OCI-LY3 (cell line): ENCODE measurements at regions not wholly inside any gene's neighbourhood (a gene's known extent, or its start where the extent isn't known, plus 50 kb on each side); places are given as distances from the start of the nearest gene placed in this dataset.

Experiments
- H2AFZ ChIP-seq: fragments of 200-600, 300-600 bp; shearing (Covaris generic); 2 replicates; pipeline ENCODE4 v1.6.0; 2014; ENCODE audit warnings: antibody characterized with exemption, low read depth, low read length
- H3K27ac ChIP-seq: fragments of 200-600, 300-600 bp; sonication (generic); 2 replicates; pipeline ENCODE4 v1.5.1; 2014; ENCODE audit warnings: mild to moderate bottlenecking, low read length, moderate library complexity, mixed read lengths
- H3K27me3 ChIP-seq: fragments of 200-600, 300-600 bp; sonication (generic); 2 replicates; pipeline ENCODE4 v1.6.1; 2014; ENCODE audit warnings: low read depth, low read length, mixed read lengths
- H3K36me3 ChIP-seq: fragments of 200-600, 300-600 bp; sonication (generic); replicated peaks from 2 replicates; pipeline ENCODE3; 2014; ENCODE audit warnings: low read depth, low read length, mixed read lengths
- H3K4me1 ChIP-seq: fragments of 300-600, 200-600 bp; sonication (generic); 2 replicates; pipeline ENCODE4 v1.6.1; 2014; ENCODE audit warnings: low read length, mixed read lengths
- H3K4me2 ChIP-seq: fragments of 200-600, 300-600 bp; sonication (generic); 2 replicates; pipeline ENCODE4 v1.6.1; 2014; ENCODE audit warnings: low read length, mixed read lengths
- H3K4me3 ChIP-seq: fragments of 300-600, 200-600 bp; sonication (generic); 2 replicates; pipeline ENCODE4 v1.5.1; 2014; ENCODE audit warnings: antibody characterized with exemption, mild to moderate bottlenecking, low read length, moderate library complexity
- H3K79me2 ChIP-seq: fragments of 300-600, 200-600 bp; shearing (Covaris generic); 2 replicates; pipeline ENCODE4 v1.6.1; 2014; ENCODE audit warnings: mild to moderate bottlenecking, low read length, mixed read lengths
- H3K9ac ChIP-seq: fragments of 300-600, 200-600 bp; shearing (Covaris generic); 2 replicates; pipeline ENCODE4 v1.6.0; 2014; ENCODE audit warnings: mild to moderate bottlenecking, low read length, moderate library complexity
- H3K9me3 ChIP-seq: fragments of 200-600, 300-600 bp; shearing (Covaris generic); 2 replicates; pipeline ENCODE4 v1.6.1; 2014; ENCODE audit warnings: low read length, mixed read lengths; ENCODE audit not compliant: insufficient read depth
- H4K20me1 ChIP-seq: fragments of 200-600, 300-600 bp; sonication (generic); 2 replicates; pipeline ENCODE4 v1.6.1; 2016; ENCODE audit warnings: low read length, mixed read lengths; ENCODE audit not compliant: insufficient read depth
- EZH2phosphoT487 ChIP-seq: fragments of 200-600 bp; shearing (Covaris generic); IDR thresholded peaks from 2 replicates; pipeline ENCODE4 v1.6.1; 2018; ENCODE audit warnings: antibody characterized with exemption, mixed run types, low read depth
- TF ChIP-seq, protein P1 (sequence below): fragments of 200-600, 300-600 bp; sonication (generic); IDR thresholded peaks from 2 replicates; pipeline ENCODE4 v1.5.1; 2014; ENCODE audit warnings: antibody characterized with exemption, low read length, low read depth

DNA sequence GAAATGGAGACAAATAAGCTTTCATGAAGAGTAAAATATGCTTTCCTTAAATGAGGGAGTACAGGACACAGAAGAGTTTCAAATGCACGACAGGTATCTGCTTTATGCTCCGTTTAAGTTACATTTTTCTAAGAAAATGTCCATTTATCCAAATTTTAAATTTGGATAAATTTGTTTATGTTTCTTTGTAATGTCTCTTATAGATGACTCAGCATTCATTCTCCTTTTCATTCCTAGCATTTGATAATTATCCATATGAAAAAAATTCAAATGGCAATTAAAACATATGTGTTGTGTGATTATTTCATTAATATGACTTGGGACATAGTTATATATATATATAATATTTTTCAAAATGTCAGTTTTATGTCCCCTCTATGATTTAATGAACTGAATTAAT lies 1449.3 kb downstream of the SLITRK1 start:
- TF ChIP-seq EZH2phosphoT487, result no peak
- TF ChIP-seq, protein P1, sequence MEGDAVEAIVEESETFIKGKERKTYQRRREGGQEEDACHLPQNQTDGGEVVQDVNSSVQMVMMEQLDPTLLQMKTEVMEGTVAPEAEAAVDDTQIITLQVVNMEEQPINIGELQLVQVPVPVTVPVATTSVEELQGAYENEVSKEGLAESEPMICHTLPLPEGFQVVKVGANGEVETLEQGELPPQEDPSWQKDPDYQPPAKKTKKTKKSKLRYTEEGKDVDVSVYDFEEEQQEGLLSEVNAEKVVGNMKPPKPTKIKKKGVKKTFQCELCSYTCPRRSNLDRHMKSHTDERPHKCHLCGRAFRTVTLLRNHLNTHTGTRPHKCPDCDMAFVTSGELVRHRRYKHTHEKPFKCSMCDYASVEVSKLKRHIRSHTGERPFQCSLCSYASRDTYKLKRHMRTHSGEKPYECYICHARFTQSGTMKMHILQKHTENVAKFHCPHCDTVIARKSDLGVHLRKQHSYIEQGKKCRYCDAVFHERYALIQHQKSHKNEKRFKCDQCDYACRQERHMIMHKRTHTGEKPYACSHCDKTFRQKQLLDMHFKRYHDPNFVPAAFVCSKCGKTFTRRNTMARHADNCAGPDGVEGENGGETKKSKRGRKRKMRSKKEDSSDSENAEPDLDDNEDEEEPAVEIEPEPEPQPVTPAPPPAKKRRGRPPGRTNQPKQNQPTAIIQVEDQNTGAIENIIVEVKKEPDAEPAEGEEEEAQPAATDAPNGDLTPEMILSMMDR, result no peak
- Histone ChIP-seq H3K9ac (no peak overlapping the region), H3K4me1 (peaks cover 8% of the 10 kb centered on the region), H3K79me2 (no peaks in the 10 kb centered on the region), H3K4me2 (no peak overlapping the region), H4K20me1 (no peaks in the 10 kb centered on the region), H3K27me3 (no peaks in the 10 kb centered on the region), H3K4me3 (no peak overlapping the region), H3K36me3 (peaks cover 1% of the 10 kb centered on the region), H2AFZ (no peak overlapping the region), H3K27ac (no peak overlapping the region), H3K9me3 (peaks cover 2% of the 10 kb centered on the region; the same call in 1 of the 2 replicates)

GRCh38 chr13:82412749-82413148 lies 1469.5 kb downstream of the SLITRK1 start:
- Histone ChIP-seq H3K4me1 (no peaks in the 10 kb centered on the region), H3K27ac (no peak overlapping the region), H3K4me2 (no peak overlapping the region), H3K4me3 (no peak overlapping the region), H3K9me3 (no peaks in the 10 kb centered on the region), H4K20me1 (no peaks in the 10 kb centered on the region), H3K27me3 (no peaks in the 10 kb centered on the region), H3K9ac (no peak overlapping the region), H3K79me2 (no peaks in the 10 kb centered on the region), H2AFZ (no peak overlapping the region), H3K36me3 (no peaks in the 10 kb centered on the region)
- TF ChIP-seq EZH2phosphoT487, result no peak
- TF ChIP-seq, protein P1, result no peak

DNA sequence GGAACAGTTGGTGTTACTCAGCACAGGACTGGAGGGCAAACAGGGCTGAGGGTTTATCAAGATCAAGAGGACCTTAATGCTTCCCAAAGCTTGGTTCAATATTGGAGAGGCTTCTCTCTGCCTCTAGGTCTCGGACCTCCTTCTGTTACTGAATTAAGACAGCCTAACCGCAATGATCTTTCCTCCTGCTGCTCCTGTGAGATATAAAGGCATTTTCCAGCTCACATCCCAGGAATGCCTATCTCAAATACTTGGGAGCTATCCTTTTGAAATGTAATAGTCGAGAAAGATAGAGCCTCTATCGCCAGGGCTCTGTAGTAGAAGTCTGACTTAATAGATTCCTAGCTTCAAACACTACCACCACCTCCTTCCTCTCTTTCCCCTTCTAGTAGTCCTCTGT lies 1475.0 kb downstream of the SLITRK1 start:
- Histone ChIP-seq H3K4me2 (no peak overlapping the region), H2AFZ (no peak overlapping the region), H3K27ac (no peak overlapping the region), H3K4me3 (no peak overlapping the region), H3K27me3 (no peaks in the 10 kb centered on the region), H4K20me1 (no peaks in the 10 kb centered on the region), H3K4me1 (no peaks in the 10 kb centered on the region), H3K36me3 (no peaks in the 10 kb centered on the region), H3K9me3 (0 out of 2 replicates have a peak, but pooled peaks cover 5% of the 10 kb centered on the region), H3K9ac (no peak overlapping the region), H3K79me2 (no peaks in the 10 kb centered on the region)
- TF ChIP-seq, protein P1, result no peak
- no peak for TF ChIP-seq EZH2phosphoT487

GRCh38 chr13:82374719-82375118 lies 1507.6 kb downstream of the SLITRK1 start:
- no peaks in the 10 kb centered on the region for H3K9me3 ChIP-seq
- H3K36me3 ChIP-seq, result no peaks in the 10 kb centered on the region
- H3K4me1 ChIP-seq, result no peaks in the 10 kb centered on the region
- no peak overlapping the region for H3K27ac ChIP-seq
- H4K20me1 ChIP-seq, result no peaks in the 10 kb centered on the region
- H3K4me3 ChIP-seq, result no peak overlapping the region
- TF ChIP-seq EZH2phosphoT487, result no peak
- H3K9ac ChIP-seq, result no peak overlapping the region
- H3K27me3 ChIP-seq, result no peaks in the 10 kb centered on the region
- H3K79me2 ChIP-seq, result no peaks in the 10 kb centered on the region
- no peak overlapping the region for H2AFZ ChIP-seq
- no peak overlapping the region for H3K4me2 ChIP-seq

DNA sequence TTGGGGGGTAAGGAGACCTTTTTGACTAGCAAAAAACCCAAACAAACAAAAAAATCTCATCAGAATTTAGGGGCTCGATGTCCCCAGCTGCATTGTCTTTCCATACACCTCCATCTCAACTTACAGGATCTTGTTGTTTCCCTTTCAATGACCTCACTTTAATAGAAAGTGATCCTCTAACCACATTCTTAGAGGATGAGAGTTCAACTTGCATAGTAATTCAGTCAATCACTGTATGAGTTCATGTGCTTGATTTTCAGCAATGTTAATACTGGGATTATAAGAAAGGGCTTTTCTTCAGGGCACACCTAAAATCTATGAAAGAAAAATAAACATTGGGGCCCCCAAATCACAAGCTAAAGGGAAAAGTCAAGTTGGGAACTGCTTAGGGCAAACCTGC lies 1512.0 kb downstream of the SLITRK1 start:
- H3K36me3 ChIP-seq, result no peaks in the 10 kb centered on the region
- H2AFZ ChIP-seq, result no peak overlapping the region
- no peak for TF ChIP-seq EZH2phosphoT487
- TF ChIP-seq, protein P1, result no peak
- H3K9ac ChIP-seq, result no peak overlapping the region
- H3K27me3 ChIP-seq, result no peaks in the 10 kb centered on the region
- H3K9me3 ChIP-seq, result no peaks in the 10 kb centered on the region
- H3K79me2 ChIP-seq, result no peaks in the 10 kb centered on the region
- no peaks in the 10 kb centered on the region for H4K20me1 ChIP-seq
- H3K4me3 ChIP-seq, result no peak overlapping the region
- H3K4me2 ChIP-seq, result no peak overlapping the region
- H3K4me1 ChIP-seq, result no peaks in the 10 kb centered on the region
- H3K27ac ChIP-seq, result no peak overlapping the region
